GM12865 (cell line): ENCODE measurements at regions not wholly inside any gene's neighbourhood (a gene's known extent, or its start where the extent isn't known, plus 50 kb on each side); places are given as distances from the start of the nearest gene placed in this dataset.

Experiments
- DNase-seq: peaks from one replicate; pipeline ENCODE4 v3.0.0; 2010; ENCODE audit warnings: low read depth
- H3K4me3 ChIP-seq: 2 replicates; pipeline ENCODE4 v1.5.1; 2011; ENCODE audit warnings: mild to moderate bottlenecking, low read depth, low read length, control low read depth
- TF ChIP-seq, protein P1 (sequence below): IDR thresholded peaks from 2 replicates; pipeline ENCODE4 v1.5.1; 2011; ENCODE audit warnings: low read length, control low read depth, low read depth, inconsistent platforms; ENCODE audit not compliant: insufficient read depth; ENCODE audit errors: missing control alignments

DNA sequence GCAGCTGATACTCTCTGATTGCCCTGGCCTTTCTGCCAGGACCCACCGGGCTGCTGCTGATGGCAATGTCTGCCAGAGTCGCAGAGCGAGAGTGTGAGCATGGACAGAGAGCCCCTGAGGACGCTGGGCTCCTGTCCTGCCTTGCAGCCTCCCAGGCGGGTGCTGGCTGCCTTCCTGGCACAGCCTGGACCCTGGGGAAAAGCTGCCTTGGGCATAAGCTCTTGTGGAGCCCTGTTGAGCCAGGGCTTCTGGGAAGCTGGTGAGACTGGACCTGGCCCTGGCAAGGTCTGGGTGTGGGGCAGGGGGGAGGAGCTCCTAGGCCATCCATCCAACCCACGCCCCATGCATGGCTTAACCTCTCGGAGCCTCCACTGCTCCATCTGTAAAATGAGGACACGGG is 105.8 kb upstream of the WNT4 start:
- TF ChIP-seq, protein P1, sequence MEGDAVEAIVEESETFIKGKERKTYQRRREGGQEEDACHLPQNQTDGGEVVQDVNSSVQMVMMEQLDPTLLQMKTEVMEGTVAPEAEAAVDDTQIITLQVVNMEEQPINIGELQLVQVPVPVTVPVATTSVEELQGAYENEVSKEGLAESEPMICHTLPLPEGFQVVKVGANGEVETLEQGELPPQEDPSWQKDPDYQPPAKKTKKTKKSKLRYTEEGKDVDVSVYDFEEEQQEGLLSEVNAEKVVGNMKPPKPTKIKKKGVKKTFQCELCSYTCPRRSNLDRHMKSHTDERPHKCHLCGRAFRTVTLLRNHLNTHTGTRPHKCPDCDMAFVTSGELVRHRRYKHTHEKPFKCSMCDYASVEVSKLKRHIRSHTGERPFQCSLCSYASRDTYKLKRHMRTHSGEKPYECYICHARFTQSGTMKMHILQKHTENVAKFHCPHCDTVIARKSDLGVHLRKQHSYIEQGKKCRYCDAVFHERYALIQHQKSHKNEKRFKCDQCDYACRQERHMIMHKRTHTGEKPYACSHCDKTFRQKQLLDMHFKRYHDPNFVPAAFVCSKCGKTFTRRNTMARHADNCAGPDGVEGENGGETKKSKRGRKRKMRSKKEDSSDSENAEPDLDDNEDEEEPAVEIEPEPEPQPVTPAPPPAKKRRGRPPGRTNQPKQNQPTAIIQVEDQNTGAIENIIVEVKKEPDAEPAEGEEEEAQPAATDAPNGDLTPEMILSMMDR, result no peak
- no peak for DNase-seq
- no peak overlapping the region for H3K4me3 ChIP-seq

DNA sequence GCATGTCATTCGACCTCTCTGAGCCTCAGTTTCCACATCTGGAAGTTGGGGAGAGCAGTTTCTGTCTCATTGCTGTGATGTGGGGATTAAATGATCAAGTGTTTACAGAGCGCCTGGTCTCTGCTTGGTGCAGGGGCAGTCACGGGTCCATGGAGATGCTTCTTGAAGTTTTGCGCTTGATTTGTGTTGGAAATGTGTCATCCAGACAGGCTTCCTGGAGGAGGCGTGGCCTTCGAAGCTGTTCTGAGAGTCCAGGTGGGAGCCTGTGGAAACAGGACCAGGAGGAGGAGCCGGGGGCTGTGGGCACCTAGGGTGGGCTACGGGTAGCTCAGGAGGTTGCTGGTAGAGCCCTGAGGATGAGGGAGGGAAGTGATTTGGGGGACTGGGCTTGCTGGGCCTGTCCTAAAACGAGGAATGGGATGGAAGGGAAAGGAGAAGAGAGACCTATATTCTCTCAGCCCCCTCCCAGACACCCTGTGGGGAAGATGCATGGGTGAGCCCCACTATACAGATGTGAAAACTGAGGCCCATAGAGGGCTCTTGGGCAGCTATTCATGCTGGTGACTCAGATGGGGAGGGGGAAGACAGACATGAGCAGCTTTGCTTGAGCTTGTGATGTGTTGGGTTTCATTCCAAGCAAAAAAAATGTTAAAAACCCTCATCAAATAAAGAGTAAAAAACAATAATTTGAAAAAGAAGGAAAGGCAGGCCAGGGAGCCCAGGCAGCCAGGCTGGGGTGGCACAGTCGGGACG is 107.2 kb upstream of the WNT4 start:
- DNase-seq, result no peak
- TF ChIP-seq, protein P1, result no peak

DNA sequence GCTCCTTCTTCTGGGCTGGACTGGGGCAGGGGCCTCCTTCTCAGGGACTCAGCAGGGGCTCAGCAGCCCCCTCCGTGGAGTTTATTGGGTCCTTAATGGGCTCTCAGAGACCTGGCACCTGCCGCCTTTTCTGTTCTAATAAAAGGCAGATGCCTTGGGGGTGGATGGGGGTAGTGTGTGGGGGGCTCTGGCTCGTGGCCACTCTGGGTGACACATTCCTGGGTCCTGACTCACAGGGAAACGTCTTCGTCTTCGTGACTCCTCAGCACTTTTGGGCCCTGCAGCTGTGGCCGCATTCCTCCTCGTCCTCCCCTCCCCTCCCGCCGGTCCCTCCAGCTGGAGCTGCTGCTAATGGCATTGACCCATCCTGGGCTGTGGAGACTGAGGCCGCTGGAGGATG is 107.8 kb upstream of the WNT4 start:
- no peak overlapping the region for H3K4me3 ChIP-seq
- TF ChIP-seq, protein P1, result no peak
- no peak for DNase-seq

More for the DNA sequence above, 107.2 kb upstream of the WNT4 start:
- H3K4me3 ChIP-seq, result no peak overlapping the region

DNA sequence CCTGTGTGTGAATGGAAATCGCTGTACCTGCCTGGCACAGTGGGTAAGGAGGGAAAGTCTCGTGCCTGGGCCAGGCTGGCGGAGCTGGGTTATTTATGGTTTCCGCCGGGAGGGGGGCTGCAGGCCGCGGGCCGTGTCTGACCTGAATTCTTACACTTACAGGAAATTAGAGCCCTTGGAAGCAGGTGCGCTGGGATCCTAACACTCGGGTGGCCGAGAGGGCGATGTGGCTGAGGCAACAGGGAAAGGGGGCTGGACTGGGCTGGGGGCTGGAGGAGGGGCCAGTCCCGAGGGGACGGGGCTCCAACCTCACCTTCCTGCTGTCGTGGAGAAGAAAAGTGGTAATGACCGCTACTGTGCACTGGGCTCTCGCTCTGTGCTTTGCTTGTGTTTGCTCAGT is 109.4 kb upstream of the WNT4 start:
- DNase-seq, result no peak
- TF ChIP-seq, protein P1, result no peak
- no peak overlapping the region for H3K4me3 ChIP-seq

DNA sequence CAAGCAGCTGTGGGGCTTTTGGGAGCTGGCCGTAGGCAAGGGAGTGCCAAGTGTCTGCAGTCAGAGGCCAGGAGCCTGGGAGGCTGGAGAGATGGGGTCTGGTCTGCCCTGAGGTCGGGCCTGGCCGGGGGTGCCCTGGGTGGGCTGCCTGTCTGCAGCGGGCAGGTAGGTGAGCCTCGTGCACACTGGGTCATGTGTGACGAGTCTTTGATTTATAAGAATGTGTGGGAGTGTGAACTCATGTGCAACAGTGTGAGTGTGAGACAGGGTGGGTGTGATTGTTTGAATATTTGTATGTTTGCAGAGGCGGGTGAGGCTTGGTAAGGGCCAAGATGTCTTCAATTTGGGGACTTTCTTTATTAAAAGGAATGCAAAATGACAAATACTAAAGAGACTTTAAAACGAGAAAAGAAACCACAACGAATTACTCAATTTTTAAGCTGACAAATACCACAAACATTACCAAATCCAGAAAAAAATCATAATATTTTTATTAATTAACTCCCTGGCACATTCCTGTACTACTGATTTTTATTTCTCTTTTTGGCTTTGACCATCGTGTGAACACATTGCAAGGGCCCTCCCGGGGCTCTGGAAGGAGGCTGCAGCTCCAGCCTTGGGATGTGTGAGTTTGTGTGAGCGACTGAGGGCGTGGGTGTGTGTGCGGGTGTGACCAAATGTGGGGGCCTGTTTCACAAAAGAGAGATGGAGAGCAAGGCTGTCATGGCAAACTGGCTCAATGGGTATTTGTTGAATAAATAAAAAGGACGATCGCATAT is 110.3 kb upstream of the WNT4 start:
- no peak overlapping the region for H3K4me3 ChIP-seq
- DNase-seq, result no peak
- TF ChIP-seq, protein P1, result no peak

- TF ChIP-seq, protein P1, result no peak
- no peak for DNase-seq
- no peak overlapping the region for H3K4me3 ChIP-seq
Measured at GRCh38 chr1:22254756-22255155, 111.9 kb upstream of the WNT4 start.
